ENCODE measurements at regions not wholly inside any gene's neighbourhood (a gene's known extent, or its start where the extent isn't known, plus 50 kb on each side); places are given as distances from the start of the nearest gene placed in this dataset.

GRCh38 chr3:126275620-126275904 lies 81.6 kb downstream of the KLF15 start:
- no peaks in the 10 kb centered on the region for H4K20me1 ChIP-seq (ENCODE audit: insufficient read depth)

GRCh38 chr3:126274735-126275619 lies 82.2 kb downstream of the KLF15 start:
- TF ChIP-seq REST (IDR thresholded peaks at IDR 0.05; ENCODE audit: borderline replicate concordance) (no peak), CTCF (IDR thresholded peaks at IDR 0.05; ENCODE audit: poor library complexity, severe bottlenecking) (no peak), EP300 (conservative IDR thresholded peaks at IDR 0.05; ENCODE audit: poor library complexity, severe bottlenecking) (no peak), MXI1 (conservative IDR thresholded peaks at IDR 0.05; ENCODE audit: poor library complexity, severe bottlenecking) (no peak), RAD21 (conservative IDR thresholded peaks at IDR 0.05) (no peak)
- H3K9ac ChIP-seq (ENCODE audit: low read length), result no peak overlapping the region
- no peak overlapping the region for H3K4me2 ChIP-seq (ENCODE audit: low read length)
- H3K9me2 ChIP-seq (ENCODE audit: insufficient read depth, low read length), result no peaks in the 10 kb centered on the region
- H3K9me3 ChIP-seq (ENCODE audit: low read length), result no peaks in the 10 kb centered on the region
- H3K27me3 ChIP-seq (ENCODE audit: insufficient read depth, low read depth, low read length), result no peaks in the 10 kb centered on the region
- H3K79me2 ChIP-seq (replicated peaks; ENCODE audit: insufficient read depth, low read length), result no peaks in the 10 kb centered on the region
- no peaks in the 10 kb centered on the region for H3K36me3 ChIP-seq (ENCODE audit: insufficient read depth, low read length)
- H3F3A ChIP-seq (ENCODE audit: insufficient read depth, low read length, poor library complexity, severe bottlenecking), result no peaks in the 10 kb centered on the region
- no peak overlapping the region for H3K4me3 ChIP-seq (ENCODE audit: low read length)
- H3K27ac ChIP-seq (ENCODE audit: low read length), result no peak overlapping the region
- no peak overlapping the region for H2AFZ ChIP-seq (ENCODE audit: low read depth, low read length)
- no peaks in the 10 kb centered on the region for H4K20me1 ChIP-seq (ENCODE audit: insufficient read depth)

More at GRCh38 chr3:126275620-126275904, 81.6 kb downstream of the KLF15 start:
- Histone ChIP-seq H3K9me3 (ENCODE audit: low read length) (no peaks in the 10 kb centered on the region), H3K9me2 (ENCODE audit: insufficient read depth, low read length) (no peaks in the 10 kb centered on the region), H3K79me2 (replicated peaks; ENCODE audit: insufficient read depth, low read length) (no peaks in the 10 kb centered on the region), H3K9ac (ENCODE audit: low read length) (no peak overlapping the region), H3K4me2 (ENCODE audit: low read length) (no peak overlapping the region), H2AFZ (ENCODE audit: low read depth, low read length) (no peak overlapping the region), H3F3A (ENCODE audit: insufficient read depth, low read length, poor library complexity, severe bottlenecking) (no peaks in the 10 kb centered on the region), H3K36me3 (ENCODE audit: insufficient read depth, low read length) (no peaks in the 10 kb centered on the region), H3K4me3 (ENCODE audit: low read length) (no peak overlapping the region), H3K27ac (ENCODE audit: low read length) (no peak overlapping the region), H3K27me3 (ENCODE audit: insufficient read depth, low read depth, low read length) (no peaks in the 10 kb centered on the region)
- TF ChIP-seq TAF1 (IDR thresholded peaks at IDR 0.05; ENCODE audit: low read depth) (no peak), SMC3 (conservative IDR thresholded peaks at IDR 0.05; ENCODE audit: poor library complexity) (no peak), EZH2 (IDR thresholded peaks at IDR 0.05; ENCODE audit: borderline replicate concordance, insufficient read depth, low read length, poor library complexity, severe bottlenecking) (no peak), RAD21 (conservative IDR thresholded peaks at IDR 0.05) (no peak), REST (IDR thresholded peaks at IDR 0.05; ENCODE audit: borderline replicate concordance) (no peak), EP300 (conservative IDR thresholded peaks at IDR 0.05; ENCODE audit: poor library complexity, severe bottlenecking) (no peak), CTCF (IDR thresholded peaks at IDR 0.05; ENCODE audit: poor library complexity, severe bottlenecking) (no peak), POLR2AphosphoS5 (IDR thresholded peaks at IDR 0.05) (no peak), MXI1 (conservative IDR thresholded peaks at IDR 0.05; ENCODE audit: poor library complexity, severe bottlenecking) (no peak)
